Glutamatergic neuron (in vitro differentiated cells): ENCODE measurements at regions not wholly inside any gene's neighbourhood (a gene's known extent, or its start where the extent isn't known, plus 50 kb on each side); places are given as distances from the start of the nearest gene placed in this dataset.

ENCODE experiments used
- DNase-seq: peaks from one replicate; pipeline ENCODE4 v3.0.0; 2022
- H3K27ac Mint-ChIP-seq: one replicate; pipeline ENCODE4 v1.8.0; 2020; ENCODE audit warnings: mild to moderate bottlenecking, mixed read lengths, inconsistent platforms; ENCODE audit not compliant: unreplicated experiment
- H3K27me3 Mint-ChIP-seq: one replicate; pipeline ENCODE4 v1.8.0; 2020; ENCODE audit warnings: mild to moderate bottlenecking, moderate library complexity, mixed read lengths, inconsistent platforms; ENCODE audit not compliant: unreplicated experiment
- H3K36me3 Mint-ChIP-seq: one replicate; pipeline ENCODE4 v1.8.0; 2020; ENCODE audit warnings: mild to moderate bottlenecking, mixed read lengths, inconsistent platforms; ENCODE audit not compliant: unreplicated experiment
- H3K4me1 Mint-ChIP-seq: one replicate; pipeline ENCODE4 v1.8.0; 2020; ENCODE audit warnings: mild to moderate bottlenecking, low read depth, mixed read lengths, inconsistent platforms; ENCODE audit not compliant: unreplicated experiment
- H3K4me3 Mint-ChIP-seq: one replicate; pipeline ENCODE4 v1.8.0; 2020; ENCODE audit warnings: mild to moderate bottlenecking, mixed read lengths, inconsistent platforms; ENCODE audit not compliant: unreplicated experiment
- H3K9me3 Mint-ChIP-seq: one replicate; pipeline ENCODE4 v1.8.0; 2020; ENCODE audit warnings: mild to moderate bottlenecking, moderate library complexity, mixed read lengths, inconsistent platforms; ENCODE audit not compliant: unreplicated experiment
- TF ChIP-seq, protein P1 (sequence below): fragments of 200-600 bp; sonication (generic); IDR thresholded peaks from one replicate; pipeline ENCODE4 v1.5.0; 2021; ENCODE audit not compliant: partially characterized antibody, unreplicated experiment

DNA sequence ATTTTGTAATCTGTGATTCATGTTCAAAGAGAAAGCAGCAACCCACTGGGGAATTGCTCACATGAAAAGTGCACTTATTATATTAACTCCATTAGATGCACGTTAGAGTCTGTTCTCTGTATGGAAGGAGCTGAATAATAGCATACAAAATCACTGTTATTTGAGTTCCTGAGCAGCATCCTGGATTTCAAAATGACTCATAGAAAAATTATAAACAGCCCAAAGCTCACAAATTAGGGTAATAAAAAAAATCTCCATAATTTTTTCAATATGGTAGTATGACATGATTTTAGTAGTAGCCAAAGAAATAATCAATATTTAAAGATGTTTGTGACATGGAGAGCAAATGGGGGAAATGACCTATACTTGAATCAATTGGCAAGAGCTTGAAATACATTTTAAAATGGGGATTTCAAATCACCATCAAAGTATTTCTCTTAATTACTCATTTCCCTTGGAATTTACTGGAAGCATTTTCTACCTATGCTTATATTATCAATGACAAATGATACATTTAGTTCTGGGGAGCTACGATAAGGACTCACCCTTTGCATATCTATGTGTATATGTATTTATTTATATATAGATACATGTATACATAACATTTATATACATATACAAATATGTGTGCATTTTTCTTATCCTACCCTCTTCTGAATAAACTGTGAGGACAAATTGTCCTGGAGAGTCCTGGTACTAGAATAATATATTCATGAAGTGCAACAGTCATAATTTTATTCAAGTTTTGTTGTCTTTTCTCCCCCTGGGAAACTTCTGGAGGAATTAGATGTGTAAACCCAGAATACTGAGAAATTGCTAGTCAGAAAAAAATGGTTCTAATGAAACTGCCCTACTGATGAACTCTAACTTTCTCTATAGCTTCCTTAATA is 116.3 kb downstream of the RPL22L1 start:
- Mint-ChIP-seq H3K27ac (no peak overlapping the region), H3K9me3 (no peaks in the 10 kb centered on the region)

DNA sequence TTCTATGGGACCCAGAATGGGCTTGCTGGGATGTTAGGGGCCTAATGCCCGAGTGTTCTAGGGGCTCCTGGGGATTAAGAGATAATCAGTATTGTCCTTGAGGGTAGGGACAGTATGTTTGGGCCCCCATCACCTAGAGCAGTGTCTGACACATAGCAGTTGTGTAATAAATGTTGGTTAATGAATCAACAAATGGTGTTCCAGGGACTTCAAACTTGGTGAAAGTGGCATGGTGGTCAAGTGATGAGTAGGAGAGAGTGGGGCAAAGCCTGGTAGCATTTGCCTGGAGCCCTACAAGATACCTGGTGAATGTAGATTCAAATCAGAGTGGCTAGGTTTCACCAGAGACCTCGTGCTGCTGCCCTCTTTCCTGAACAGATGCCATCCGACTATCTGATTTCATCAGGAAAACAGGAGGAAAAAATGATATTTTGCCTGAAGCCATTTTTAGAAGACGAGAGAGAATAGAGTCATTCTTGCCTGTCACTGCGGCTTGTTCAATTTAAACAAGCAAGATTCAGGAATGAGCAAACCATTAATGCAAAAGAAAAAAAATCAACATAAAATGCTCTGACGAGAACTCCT is 117.3 kb downstream of the RPL22L1 start:
- TF ChIP-seq, protein P1, sequence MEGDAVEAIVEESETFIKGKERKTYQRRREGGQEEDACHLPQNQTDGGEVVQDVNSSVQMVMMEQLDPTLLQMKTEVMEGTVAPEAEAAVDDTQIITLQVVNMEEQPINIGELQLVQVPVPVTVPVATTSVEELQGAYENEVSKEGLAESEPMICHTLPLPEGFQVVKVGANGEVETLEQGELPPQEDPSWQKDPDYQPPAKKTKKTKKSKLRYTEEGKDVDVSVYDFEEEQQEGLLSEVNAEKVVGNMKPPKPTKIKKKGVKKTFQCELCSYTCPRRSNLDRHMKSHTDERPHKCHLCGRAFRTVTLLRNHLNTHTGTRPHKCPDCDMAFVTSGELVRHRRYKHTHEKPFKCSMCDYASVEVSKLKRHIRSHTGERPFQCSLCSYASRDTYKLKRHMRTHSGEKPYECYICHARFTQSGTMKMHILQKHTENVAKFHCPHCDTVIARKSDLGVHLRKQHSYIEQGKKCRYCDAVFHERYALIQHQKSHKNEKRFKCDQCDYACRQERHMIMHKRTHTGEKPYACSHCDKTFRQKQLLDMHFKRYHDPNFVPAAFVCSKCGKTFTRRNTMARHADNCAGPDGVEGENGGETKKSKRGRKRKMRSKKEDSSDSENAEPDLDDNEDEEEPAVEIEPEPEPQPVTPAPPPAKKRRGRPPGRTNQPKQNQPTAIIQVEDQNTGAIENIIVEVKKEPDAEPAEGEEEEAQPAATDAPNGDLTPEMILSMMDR: no peak

More for the DNA sequence above, 116.3 kb downstream of the RPL22L1 start:
- Mint-ChIP-seq H3K4me1 (peaks cover 18% of the 10 kb centered on the region), H3K4me3 (no peak overlapping the region), H3K36me3 (peaks cover 4% of the 10 kb centered on the region), H3K27me3 (no peaks in the 10 kb centered on the region)
- TF ChIP-seq, protein P1: no peak
- DNase-seq: no peak

DNA sequence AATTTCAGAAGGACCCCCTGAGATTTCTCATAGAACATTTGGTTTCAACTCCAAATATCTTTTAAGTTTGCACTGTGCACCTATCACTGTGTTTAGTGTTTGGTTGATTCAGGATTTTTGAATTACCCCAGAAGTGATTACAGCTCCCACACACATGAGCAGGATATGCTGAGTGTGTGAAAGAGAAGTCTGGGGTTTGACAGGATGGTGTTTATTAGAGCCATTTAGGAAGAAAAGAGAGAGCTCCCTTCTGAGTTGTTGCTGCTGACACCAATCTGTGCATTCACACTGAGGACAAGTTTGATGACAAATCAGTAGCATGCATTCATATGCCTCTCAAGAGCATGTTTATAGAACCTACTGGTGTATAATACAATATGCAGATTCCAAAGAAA is 118.1 kb downstream of the RPL22L1 start:
- Mint-ChIP-seq H3K9me3 (no peaks in the 10 kb centered on the region), H3K4me1 (peaks cover 18% of the 10 kb centered on the region), H3K27me3 (no peaks in the 10 kb centered on the region), H3K4me3 (no peak overlapping the region), H3K36me3 (peaks cover 4% of the 10 kb centered on the region), H3K27ac (no peak overlapping the region)
- DNase-seq: no peak
- TF ChIP-seq, protein P1: no peak

More for the DNA sequence above, 117.3 kb downstream of the RPL22L1 start:
- Mint-ChIP-seq H3K9me3 (no peaks in the 10 kb centered on the region), H3K4me1 (peaks cover 18% of the 10 kb centered on the region), H3K27me3 (no peaks in the 10 kb centered on the region), H3K36me3 (peaks cover 4% of the 10 kb centered on the region), H3K4me3 (peak overlapping the region; percentile 11), H3K27ac (no peak overlapping the region)
- no peak for DNase-seq

DNA sequence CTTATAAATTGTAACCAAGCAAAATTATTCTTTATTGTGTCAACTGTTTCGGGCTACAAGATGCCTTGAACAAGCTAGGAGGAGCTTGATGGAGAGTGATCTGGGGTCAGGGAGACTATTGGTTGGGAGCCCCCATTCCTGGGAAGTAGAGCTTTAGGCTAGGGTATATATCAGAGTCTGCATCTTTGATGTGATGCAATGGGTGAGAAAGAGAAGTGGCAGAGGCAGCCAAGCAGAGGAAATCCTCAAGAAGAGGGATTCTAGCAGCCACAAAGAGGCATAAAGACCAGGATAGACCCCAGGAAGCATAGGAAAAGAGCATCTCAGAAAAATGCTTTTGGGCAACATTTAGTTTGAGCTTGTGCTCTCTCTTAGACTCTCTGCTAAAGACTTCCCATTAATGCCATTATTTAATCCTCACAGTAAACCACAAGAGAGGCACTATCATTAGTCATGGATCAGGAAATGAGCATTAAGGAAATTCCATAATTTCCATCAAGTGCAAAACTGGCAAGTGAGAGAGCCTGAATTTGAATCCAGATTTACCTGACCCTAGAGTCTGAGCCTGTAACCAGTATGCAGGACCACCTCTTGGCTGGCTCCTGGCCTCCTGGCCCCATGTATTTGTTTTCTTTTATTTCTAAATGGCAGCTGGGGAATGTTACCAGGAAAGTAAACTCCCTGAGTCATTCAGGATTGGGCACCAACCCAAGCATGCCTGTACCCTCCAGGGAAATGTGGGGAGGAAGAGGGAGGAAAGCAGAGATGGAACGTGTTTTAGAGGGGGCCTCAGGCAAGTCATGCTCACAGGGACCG is 118.7 kb downstream of the RPL22L1 start:
- TF ChIP-seq, protein P1: no peak
- Mint-ChIP-seq H3K4me1 (peaks cover 18% of the 10 kb centered on the region), H3K9me3 (no peaks in the 10 kb centered on the region), H3K4me3 (no peak overlapping the region), H3K27me3 (no peaks in the 10 kb centered on the region), H3K36me3 (peaks cover 4% of the 10 kb centered on the region), H3K27ac (no peak overlapping the region)
- DNase-seq: no peak

DNA sequence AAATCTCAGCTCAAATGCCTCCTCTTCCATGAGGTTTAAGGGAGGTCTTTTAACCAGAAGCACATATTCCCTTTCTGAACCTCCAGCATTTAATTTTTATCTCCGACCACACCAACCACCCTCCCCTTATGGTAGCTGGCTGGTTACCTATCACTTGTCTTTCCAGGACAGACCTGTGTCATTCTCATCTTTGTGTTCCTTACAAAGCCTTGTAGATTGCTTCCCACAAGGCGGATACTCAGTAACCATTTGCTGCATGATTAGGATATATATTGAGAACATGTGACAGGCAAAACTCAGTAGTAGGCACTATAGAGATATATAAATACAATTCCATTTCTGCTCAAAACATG is 119.5 kb downstream of the RPL22L1 start:
- DNase-seq: no peak
- Mint-ChIP-seq H3K4me3 (no peak overlapping the region), H3K27me3 (no peaks in the 10 kb centered on the region), H3K4me1 (peaks cover 18% of the 10 kb centered on the region), H3K36me3 (peaks cover 4% of the 10 kb centered on the region), H3K27ac (no peak overlapping the region), H3K9me3 (no peaks in the 10 kb centered on the region)
- TF ChIP-seq, protein P1: no peak
